ENCODE measurements at regions not wholly inside any gene's neighbourhood (a gene's known extent, or its start where the extent isn't known, plus 50 kb on each side); places are given as distances from the start of the nearest gene placed in this dataset.

- POLR2A ChIA-PET = no interaction called here
- Histone ChIP-seq H3K27ac (ENCODE audit: extremely low read depth, low read depth, low read length) (no peak overlapping the region), H3K9me3 (ENCODE audit: control insufficient read depth, insufficient read depth, low read depth, low read length) (no peaks in the 10 kb centered on the region), H3K4me3 (ENCODE audit: low read depth, low read length) (no peak overlapping the region), H3K4me1 (ENCODE audit: control insufficient read depth, insufficient read depth, low read length) (no peaks in the 10 kb centered on the region), H3K36me3 (ENCODE audit: control insufficient read depth in 2 of 2, insufficient read depth in 1 of 2, low read length in 2 of 2) (no peaks in the 10 kb centered on the region)
- CTCF ChIA-PET = interaction anchor here (2.9 kb wide), 1 partner anchor 236 kb away, joined by 18 read pairs; no protein-coding TSS in a partner anchor
- TF ChIP-seq, protein P1, sequence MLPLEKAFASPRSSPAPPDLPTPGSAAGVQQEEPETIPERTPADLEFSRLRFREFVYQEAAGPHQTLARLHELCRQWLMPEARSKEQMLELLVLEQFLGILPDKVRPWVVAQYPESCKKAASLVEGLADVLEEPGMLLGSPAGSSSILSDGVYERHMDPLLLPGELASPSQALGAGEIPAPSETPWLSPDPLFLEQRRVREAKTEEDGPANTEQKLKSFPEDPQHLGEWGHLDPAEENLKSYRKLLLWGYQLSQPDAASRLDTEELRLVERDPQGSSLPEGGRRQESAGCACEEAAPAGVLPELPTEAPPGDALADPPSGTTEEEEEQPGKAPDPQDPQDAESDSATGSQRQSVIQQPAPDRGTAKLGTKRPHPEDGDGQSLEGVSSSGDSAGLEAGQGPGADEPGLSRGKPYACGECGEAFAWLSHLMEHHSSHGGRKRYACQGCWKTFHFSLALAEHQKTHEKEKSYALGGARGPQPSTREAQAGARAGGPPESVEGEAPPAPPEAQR (tag by site-specific recombination; IDR thresholded peaks at IDR 0.05) = no peak
- no peak for TF ChIP-seq ZFP37 (tag by site-specific recombination; IDR thresholded peaks at IDR 0.05)
- no peak for TF ChIP-seq ZNF529 (tag by site-specific recombination; IDR thresholded peaks at IDR 0.05; ENCODE audit: insufficient replicate concordance)
- TF ChIP-seq ZNF211 (tag by site-specific recombination; IDR thresholded peaks at IDR 0.05; ENCODE audit: low read depth) = no peak
- TF ChIP-seq ZNF501 (tag by site-specific recombination; IDR thresholded peaks at IDR 0.05) = no peak
- no peak for TF ChIP-seq ZNF701 (tag by site-specific recombination; IDR thresholded peaks at IDR 0.05)
- no peak for TF ChIP-seq ZSCAN5A (tag by site-specific recombination; IDR thresholded peaks at IDR 0.05)
- TF ChIP-seq ZNF169 (tag by site-specific recombination; IDR thresholded peaks at IDR 0.05) = no peak
- no peak for TF ChIP-seq ZFP69B (tag by site-specific recombination; IDR thresholded peaks at IDR 0.05)
- no peak for TF ChIP-seq ZNF2 (tag by site-specific recombination; IDR thresholded peaks at IDR 0.05)
- TF ChIP-seq KLF17 (tag by site-specific recombination; IDR thresholded peaks at IDR 0.05) = no peak
- no peak for TF ChIP-seq ZNF677 (tag by site-specific recombination; IDR thresholded peaks at IDR 0.05)
Observed at GRCh38 chr6:124877468-124877867, 84.8 kb upstream of the RNF217 start.

DNA sequence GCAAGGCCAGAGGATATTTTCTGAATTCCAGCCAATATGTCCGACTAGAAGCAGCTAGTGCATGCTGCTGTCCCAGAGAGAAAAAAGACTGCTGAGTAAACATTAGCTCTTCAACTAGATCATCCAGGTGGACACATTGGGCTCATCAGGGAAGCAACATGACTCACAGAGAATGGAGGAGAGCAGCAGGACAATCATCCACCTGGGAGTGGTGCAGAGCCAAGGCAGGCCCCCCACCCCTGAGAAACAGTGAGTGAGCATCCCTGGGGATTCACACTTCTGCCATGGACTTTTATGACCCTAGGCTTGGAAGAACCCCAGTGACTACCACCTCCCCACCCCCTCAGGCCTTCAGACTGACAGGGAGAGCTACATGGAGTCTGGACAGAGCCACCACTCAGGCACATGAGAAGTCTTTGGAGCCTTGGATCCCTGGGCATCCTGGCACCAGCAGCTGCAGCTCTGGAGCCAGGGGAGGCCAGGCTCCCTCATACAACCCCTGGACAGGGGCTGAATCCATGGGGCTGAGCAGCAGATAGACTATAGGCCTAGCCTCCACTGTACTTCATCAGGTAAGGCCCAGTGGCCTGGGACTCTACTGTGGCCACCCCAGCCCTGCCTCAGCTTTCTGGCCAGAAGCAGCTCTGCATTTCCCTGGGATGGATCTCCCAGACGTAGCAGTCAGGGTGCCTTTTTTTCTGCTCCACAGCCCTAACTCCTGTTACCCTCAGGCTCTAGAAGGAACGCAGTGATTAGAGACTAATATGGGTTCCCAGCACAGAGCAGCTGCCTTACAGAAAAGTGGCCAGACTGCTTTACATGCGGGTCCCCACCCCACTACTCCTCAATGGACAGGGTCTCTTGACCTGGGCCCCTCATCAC lies 82.9 kb upstream of the RNF217 start:
- Histone ChIP-seq H3K36me3 (ENCODE audit: control insufficient read depth in 2 of 2, insufficient read depth in 1 of 2, low read length in 2 of 2) (no peaks in the 10 kb centered on the region), H3K9me3 (ENCODE audit: control insufficient read depth, insufficient read depth, low read depth, low read length) (no peaks in the 10 kb centered on the region), H3K4me1 (ENCODE audit: control insufficient read depth, insufficient read depth, low read length) (0 out of 2 replicates have a peak, but pooled peaks cover 4% of the 10 kb centered on the region), H3K4me3 (ENCODE audit: low read depth, low read length) (no peak overlapping the region), H3K27ac (ENCODE audit: extremely low read depth, low read depth, low read length) (no peak overlapping the region)
- CTCF ChIA-PET = interaction anchor here (0.6 to 2.9 kb wide), 3 partner anchors 8 to 236 kb away, joined by 3 to 18 read pairs (median 3); no protein-coding TSS in a partner anchor
- POLR2A ChIA-PET = no interaction called here
- TF ChIP-seq ZNF426 (tag by site-specific recombination; IDR thresholded peaks at IDR 0.05) (no peak), ZIC2 (tag by site-specific recombination; IDR thresholded peaks at IDR 0.05) (peak; percentile 60)

- no peak overlapping the region for H3K27ac ChIP-seq (ENCODE audit: extremely low read depth, low read depth, low read length)
- ChIA-PET CTCF (interaction anchor here (0.9 to 1.7 kb wide), 2 partner anchors 9 to 234 kb away, joined by 3 to 11 read pairs; no protein-coding TSS in a partner anchor), POLR2A (no interaction called here)
- H3K4me3 ChIP-seq (ENCODE audit: low read depth, low read length) = no peak overlapping the region
- no peaks in the 10 kb centered on the region for H3K9me3 ChIP-seq (ENCODE audit: control insufficient read depth, insufficient read depth, low read depth, low read length)
- no peaks in the 10 kb centered on the region for H3K36me3 ChIP-seq (ENCODE audit: control insufficient read depth in 2 of 2, insufficient read depth in 1 of 2, low read length in 2 of 2)
- H3K4me1 ChIP-seq (ENCODE audit: control insufficient read depth, insufficient read depth, low read length) = 0 out of 2 replicates have a peak, but pooled peaks cover 4% of the 10 kb centered on the region
- TF ChIP-seq ZBTB17 (tag by site-specific recombination; IDR thresholded peaks at IDR 0.05) = no peak
- no peak for TF ChIP-seq ELK4 (IDR thresholded peaks at IDR 0.05; ENCODE audit: borderline replicate concordance, low read depth, low read length)
- TF ChIP-seq ZNF112 (tag by site-specific recombination; IDR thresholded peaks at IDR 0.05) = no peak
- no peak for TF ChIP-seq INSM2 (tag by site-specific recombination; IDR thresholded peaks at IDR 0.05)
- no peak for TF ChIP-seq TRIM28 (IDR thresholded peaks at IDR 0.05; ENCODE audit: borderline replicate concordance, low read length)
- TF ChIP-seq ZNF426 (tag by site-specific recombination; IDR thresholded peaks at IDR 0.05) = no peak
- TF ChIP-seq ZNF549 (tag by site-specific recombination; IDR thresholded peaks at IDR 0.05) = no peak
- TF ChIP-seq ZNF19 (tag by site-specific recombination; IDR thresholded peaks at IDR 0.05; ENCODE audit: low read depth) = no peak
- no peak for TF ChIP-seq ZNF37A (tag by site-specific recombination; IDR thresholded peaks at IDR 0.05)
- TF ChIP-seq GFI1B (tag by site-specific recombination; IDR thresholded peaks at IDR 0.05) = no peak
- no peak for TF ChIP-seq YY1 (tag by site-specific recombination; IDR thresholded peaks at IDR 0.05)
- no peak for TF ChIP-seq ZSCAN30 (tag by site-specific recombination; IDR thresholded peaks at IDR 0.05)
Observed at GRCh38 chr6:124879992-124880355, 82.3 kb upstream of the RNF217 start.

All from HEK293 (cell line).